ENCODE measurements at regions not wholly inside any gene's neighbourhood (a gene's known extent, or its start where the extent isn't known, plus 50 kb on each side); places are given as distances from the start of the nearest gene placed in this dataset.

DNA sequence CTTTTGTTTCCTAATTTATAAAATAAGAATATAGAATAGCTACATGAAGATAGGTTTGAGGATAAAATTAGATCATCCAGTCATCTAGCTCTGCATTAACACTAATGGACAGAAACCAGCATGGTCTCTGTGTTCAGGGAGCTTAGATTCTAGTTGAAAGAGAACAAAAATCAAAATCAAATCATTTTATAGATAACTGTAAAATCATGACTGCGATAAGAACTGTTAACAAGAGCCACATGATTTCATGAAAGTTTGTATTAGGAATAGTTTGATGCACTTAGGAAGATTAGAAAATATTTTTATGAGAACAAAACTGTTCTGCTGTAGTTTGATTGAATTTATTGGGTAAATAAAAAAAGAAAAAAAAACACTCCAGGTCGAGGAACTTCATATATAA, 1074.7 kb downstream of the MAT2B start:
- no peak for DNase-seq
- no peaks in the 10 kb centered on the region for H3K27me3 ChIP-seq
- H3K9me3 ChIP-seq: no peaks in the 10 kb centered on the region
- peaks cover 33% of the 10 kb centered on the region for H3K4me1 ChIP-seq
- no peaks in the 10 kb centered on the region for H3K36me3 ChIP-seq
- no peak overlapping the region for H3K4me3 ChIP-seq (ENCODE audit: low read depth, low read length)
- TF ChIP-seq CTCF (IDR thresholded peaks at IDR 0.05; ENCODE audit: low read depth, low read length): no peak

DNA sequence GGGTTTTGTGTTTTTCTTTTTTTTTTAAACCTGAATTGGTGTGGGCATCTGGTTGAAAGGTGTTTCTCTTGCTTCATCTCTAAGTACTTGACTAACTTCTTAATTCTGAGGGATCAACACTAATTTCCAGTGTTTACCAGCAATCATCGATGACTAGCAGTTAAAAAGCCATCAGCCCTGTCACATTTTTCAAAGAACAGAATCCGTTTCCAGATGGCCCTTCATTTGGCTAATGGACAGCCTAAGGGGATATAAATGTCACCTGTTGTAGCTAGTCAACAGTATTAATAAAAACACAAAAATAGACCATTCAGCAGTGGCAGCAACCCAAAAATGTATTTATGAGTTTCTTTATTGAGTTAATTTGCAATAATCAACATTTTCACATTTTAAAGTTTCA, 1076.5 kb downstream of the MAT2B start:
- Histone ChIP-seq H3K4me1 (peaks cover 33% of the 10 kb centered on the region), H3K9me3 (no peaks in the 10 kb centered on the region), H3K27me3 (no peaks in the 10 kb centered on the region), H3K36me3 (no peaks in the 10 kb centered on the region), H3K4me3 (ENCODE audit: low read depth, low read length) (no peak overlapping the region)
- TF ChIP-seq CTCF (IDR thresholded peaks at IDR 0.05; ENCODE audit: low read depth, low read length): no peak
- DNase-seq: peak; percentile 42

- peaks cover 3% of the 10 kb centered on the region for H3K4me1 ChIP-seq
- no peak for TF ChIP-seq CTCF (IDR thresholded peaks at IDR 0.05; ENCODE audit: low read depth, low read length)
- H3K9me3 ChIP-seq: no peaks in the 10 kb centered on the region
- no peaks in the 10 kb centered on the region for H3K36me3 ChIP-seq
- no peaks in the 10 kb centered on the region for H3K27me3 ChIP-seq
- H3K4me3 ChIP-seq (ENCODE audit: low read depth, low read length): no peak overlapping the region
- no peak for DNase-seq
Measured at GRCh38 chr5:164593982-164594381, 1088.6 kb downstream of the MAT2B start.

DNA sequence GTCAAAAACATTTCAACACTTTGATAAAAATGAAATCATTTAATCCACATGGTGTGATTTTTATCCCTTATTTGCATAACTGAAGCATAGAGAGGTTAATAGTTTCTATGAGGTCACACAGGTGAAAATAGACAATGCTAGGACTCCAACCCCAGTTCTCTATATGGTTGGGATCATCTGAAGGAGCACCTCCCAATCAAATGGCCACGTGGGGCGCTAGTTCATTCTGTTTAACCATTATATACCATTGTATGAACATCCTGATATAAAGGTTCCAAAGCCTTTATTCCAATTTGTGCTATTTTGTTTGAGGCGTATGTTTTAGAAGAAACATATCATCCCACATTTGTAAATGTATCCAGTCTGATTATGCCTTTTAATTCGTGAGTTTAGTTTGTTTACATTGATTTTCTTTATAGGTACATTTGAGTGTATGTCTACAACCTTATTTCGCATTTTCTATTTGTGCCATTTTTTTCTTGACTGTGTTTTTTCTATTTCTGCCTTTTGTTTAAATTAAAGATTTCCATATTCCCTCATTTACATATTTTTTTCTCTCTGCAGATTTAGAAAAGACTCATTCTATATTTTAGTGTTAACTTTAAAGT, 1092.0 kb downstream of the MAT2B start:
- no peaks in the 10 kb centered on the region for H3K27me3 ChIP-seq
- no peaks in the 10 kb centered on the region for H3K36me3 ChIP-seq
- peak; percentile 78 for TF ChIP-seq CTCF (IDR thresholded peaks at IDR 0.05; ENCODE audit: low read depth, low read length)
- no peak overlapping the region for H3K4me3 ChIP-seq (ENCODE audit: low read depth, low read length)
- H3K4me1 ChIP-seq: peaks cover 3% of the 10 kb centered on the region
- DNase-seq: peak; percentile 64
- H3K9me3 ChIP-seq: no peaks in the 10 kb centered on the region

- H3K36me3 ChIP-seq: no peaks in the 10 kb centered on the region
- TF ChIP-seq CTCF (IDR thresholded peaks at IDR 0.05; ENCODE audit: low read depth, low read length): no peak
- no peaks in the 10 kb centered on the region; the same call in 1 of the 2 replicates for H3K4me1 ChIP-seq
- H3K9me3 ChIP-seq: no peaks in the 10 kb centered on the region
- no peaks in the 10 kb centered on the region for H3K27me3 ChIP-seq
- no peak for DNase-seq
- no peak overlapping the region for H3K4me3 ChIP-seq (ENCODE audit: low read depth, low read length)
Measured at GRCh38 chr5:164600274-164600673, 1094.9 kb downstream of the MAT2B start.

GRCh38 chr5:164600929-164601535, 1095.6 kb downstream of the MAT2B start:
- no peaks in the 10 kb centered on the region; the same call in 1 of the 2 replicates for H3K4me1 ChIP-seq
- no peaks in the 10 kb centered on the region for H3K9me3 ChIP-seq
- H3K36me3 ChIP-seq: no peaks in the 10 kb centered on the region
- TF ChIP-seq CTCF (IDR thresholded peaks at IDR 0.05; ENCODE audit: low read depth, low read length): no peak
- H3K27me3 ChIP-seq: no peaks in the 10 kb centered on the region
- H3K4me3 ChIP-seq (ENCODE audit: low read depth, low read length): no peak overlapping the region
- DNase-seq: no peak

Data from BE2C (cell line).